Suppressor macrophage treated with lipopolysaccharide for 1 hour (primary cell): ENCODE measurements at regions not wholly inside any gene's neighbourhood (a gene's known extent, or its start where the extent isn't known, plus 50 kb on each side); places are given as distances from the start of the nearest gene placed in this dataset.

Experiments used
- DNase-seq, 3 donors: peaks; one replicate each; pipeline ENCODE4 v3.0.0-alpha.2; 2020 to 2022

DNA sequence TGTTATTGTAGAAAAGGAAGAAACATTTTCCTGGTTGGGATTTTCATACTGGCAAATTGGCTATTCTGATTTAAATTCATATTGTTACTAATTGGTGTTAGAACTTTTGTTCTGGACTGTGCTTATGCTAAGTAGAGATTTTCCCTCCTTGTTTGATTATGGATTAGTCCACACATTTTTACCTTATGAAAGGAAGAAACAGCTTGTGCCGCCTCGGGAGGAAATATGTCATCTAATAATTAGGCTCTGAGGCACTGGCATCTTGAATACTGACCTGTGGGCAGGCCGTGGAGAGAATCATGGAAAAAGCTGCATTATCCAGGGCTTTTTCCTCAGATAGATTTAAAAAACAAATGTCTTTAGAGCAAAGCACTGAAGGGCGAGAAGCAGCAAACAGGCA, 344.3 kb upstream of the TBL1XR1 start:
- DNase-seq: no peak

DNA sequence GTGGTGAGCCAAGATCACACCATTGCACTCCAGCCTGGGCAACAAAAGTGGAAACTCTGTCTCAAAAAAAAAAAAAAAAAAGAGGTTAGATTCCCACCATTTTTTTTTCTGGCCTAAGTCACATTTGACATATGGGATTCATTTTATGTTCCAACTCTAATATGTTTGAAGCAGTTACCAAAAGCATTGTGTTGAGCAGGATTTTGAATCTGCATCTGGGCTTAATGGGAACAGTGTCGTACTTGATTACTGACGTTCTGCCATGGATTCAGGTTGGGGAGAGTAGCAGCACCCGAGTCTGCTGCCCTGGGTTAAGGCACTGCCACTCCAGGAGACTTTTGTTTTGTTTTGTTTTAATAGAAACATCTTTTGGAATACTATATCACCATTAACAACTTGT, 348.7 kb upstream of the TBL1XR1 start:
- no peak for DNase-seq

- no peak for DNase-seq
These were observed 350.5 kb upstream of the TBL1XR1 start for GRCh38 chr3:177547711-177548350.

GRCh38 chr3:177550667-177551066, 353.4 kb upstream of the TBL1XR1 start:
- no peak for DNase-seq

DNA sequence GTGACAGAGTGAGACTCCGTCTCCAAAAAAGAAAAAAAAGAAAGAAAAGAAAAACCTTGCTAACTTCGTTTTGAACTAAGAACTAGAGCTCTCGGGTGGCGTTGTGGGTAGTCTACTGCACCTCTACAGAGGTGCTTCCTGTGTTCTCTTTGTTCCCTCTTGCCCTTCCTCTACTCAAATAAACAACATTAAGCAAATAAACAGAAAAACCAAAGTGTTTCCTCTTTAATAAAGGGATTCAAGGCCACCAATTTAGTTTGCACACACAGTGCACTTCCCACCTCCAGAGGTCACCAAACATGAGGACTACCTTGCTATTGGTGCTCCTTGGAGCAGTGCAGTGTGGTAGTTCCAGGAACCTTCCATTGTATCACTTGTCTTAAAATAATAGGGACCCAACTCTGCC, 354.2 kb upstream of the TBL1XR1 start:
- no peak for DNase-seq

- no peak for DNase-seq
These were observed 354.8 kb upstream of the TBL1XR1 start for GRCh38 chr3:177552051-177552450.

GRCh38 chr3:177553012-177553411, 355.7 kb upstream of the TBL1XR1 start:
- no peak for DNase-seq

GRCh38 chr3:177553579-177553978, 356.3 kb upstream of the TBL1XR1 start:
- no peak for DNase-seq

GRCh38 chr3:177554895-177555759, 357.8 kb upstream of the TBL1XR1 start:
- DNase-seq: peak; percentile 88 to 91 (median 90)

DNA sequence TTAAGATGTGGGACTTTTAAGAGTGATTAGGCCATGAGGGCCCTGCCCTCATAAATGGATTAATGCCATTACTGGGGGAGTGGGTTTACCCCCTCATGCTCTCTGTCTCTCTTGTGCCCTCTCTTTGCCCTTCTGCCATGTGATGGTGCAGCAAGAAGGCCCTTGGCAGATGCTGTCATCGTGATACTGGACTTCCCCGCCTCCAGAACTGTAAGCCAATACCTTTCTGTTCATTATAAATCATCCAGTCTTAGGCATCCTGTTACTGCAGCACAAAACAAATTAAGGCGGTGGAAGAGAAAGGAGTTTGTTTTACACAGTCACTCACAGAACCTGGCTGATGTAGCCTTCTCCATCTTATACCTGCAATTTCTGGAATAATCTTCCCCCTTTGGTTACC, 360.3 kb upstream of the TBL1XR1 start:
- DNase-seq: peak in 1 of 3 donors; percentile 10

DNA sequence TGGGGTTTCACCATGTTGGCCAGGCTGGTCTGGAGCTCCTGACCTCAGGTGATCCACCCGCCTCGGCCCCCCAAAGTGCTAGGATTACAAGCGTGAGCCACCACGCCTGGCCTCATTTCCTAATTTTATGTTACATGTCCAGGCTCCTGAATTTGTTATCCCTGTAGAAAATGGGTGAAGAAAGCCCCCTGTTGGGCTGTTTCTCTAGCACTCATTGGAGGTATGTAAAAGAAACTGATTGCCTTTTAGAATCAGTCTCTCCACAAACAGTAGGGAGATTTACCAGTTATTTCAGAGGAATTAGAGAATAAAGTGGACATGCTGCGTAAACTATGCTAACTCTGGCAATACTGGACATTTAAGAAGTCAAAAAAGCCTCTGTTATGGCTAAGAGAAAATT, 364.1 kb upstream of the TBL1XR1 start:
- no peak for DNase-seq

DNA sequence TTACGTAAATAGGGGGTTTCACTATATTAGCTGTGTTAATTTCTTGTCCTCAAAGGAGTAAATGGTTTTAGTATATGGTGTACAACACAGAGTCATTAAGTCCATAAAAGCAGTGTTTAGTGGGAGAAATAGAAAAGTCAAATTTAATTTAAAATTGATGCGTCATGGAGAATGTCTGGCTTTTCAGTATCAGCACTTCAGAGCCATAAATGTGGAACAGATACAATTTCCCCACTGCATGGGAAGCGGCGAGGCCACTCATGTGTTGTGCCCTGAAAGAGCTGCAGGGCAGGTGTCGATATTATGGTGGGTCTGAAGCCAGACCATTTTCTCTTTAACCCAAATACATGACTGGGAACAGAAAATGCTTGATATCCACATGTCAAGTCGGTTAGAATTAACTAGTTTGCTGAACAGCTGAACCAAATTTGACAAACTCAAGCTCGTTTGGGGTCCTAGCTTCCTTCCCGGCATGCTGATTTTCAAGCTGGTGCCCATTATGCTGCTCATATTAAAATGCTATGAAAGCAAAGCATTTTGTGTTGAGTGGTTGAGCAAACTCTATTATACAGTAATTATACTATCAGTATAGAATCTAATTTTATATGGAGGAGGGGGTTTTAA, 364.6 kb upstream of the TBL1XR1 start:
- no peak for DNase-seq

- no peak for DNase-seq
These were observed 366.0 kb upstream of the TBL1XR1 start for GRCh38 chr3:177563243-177563780.

DNA sequence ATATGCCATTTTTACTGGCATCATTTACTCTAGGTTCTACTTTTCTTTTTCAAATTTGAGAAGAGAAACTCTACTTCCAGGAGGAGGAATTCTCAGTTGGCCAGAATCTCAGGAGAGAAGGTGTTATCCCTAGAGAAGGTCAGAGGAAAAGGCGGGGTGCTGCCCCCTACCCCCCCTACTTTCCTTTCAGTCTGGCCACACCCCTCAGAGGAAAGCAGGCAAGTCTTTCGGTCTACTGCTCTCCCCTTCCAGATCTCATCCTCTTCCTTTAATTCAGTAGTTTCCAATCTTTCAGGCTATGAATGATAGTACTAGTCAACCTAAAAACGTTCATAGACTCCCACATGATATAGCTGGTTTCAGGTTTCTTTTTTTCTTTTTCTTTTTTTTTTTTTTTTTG, 366.5 kb upstream of the TBL1XR1 start:
- no peak for DNase-seq

- DNase-seq: no peak
These were observed 368.7 kb upstream of the TBL1XR1 start for GRCh38 chr3:177565981-177566380.

DNA sequence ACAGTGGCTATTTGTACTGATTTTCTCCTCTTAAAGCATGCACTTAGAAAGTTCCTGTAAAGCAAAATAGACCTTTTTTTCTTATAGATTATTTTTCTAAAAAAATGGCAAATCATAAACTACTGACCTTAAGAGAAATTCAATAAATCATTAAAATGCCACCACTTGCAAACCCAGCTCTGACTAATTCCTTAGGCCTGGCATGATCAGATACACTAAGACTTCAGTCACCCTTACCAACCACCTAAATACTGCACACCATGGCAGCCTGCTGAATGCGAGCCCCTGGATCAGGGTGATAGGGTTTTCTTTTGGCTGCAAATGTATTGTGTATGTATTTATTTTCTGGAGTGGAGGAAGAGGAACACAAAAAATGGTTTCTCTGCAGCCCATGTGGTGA, 370.6 kb upstream of the TBL1XR1 start:
- DNase-seq: no peak

DNA sequence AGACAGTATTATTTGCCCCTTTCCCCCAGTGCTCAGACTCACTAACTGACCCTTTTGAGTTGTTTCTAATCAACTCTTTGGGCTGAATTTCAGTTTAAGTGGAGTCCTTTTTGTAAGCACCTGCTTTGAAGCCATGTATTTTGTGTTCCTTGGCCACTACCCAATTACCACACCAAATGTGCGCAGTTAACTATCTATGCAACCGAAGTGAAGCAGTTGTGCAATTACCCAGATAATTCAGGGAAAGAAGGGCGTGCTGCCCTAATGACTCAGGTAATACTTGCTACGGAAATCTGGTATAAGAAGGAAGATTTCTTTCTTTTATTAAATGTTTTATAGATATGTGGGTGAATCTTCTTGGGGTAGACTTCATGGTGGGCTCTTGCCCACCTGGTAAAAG, 371.9 kb upstream of the TBL1XR1 start:
- DNase-seq: no peak

DNA sequence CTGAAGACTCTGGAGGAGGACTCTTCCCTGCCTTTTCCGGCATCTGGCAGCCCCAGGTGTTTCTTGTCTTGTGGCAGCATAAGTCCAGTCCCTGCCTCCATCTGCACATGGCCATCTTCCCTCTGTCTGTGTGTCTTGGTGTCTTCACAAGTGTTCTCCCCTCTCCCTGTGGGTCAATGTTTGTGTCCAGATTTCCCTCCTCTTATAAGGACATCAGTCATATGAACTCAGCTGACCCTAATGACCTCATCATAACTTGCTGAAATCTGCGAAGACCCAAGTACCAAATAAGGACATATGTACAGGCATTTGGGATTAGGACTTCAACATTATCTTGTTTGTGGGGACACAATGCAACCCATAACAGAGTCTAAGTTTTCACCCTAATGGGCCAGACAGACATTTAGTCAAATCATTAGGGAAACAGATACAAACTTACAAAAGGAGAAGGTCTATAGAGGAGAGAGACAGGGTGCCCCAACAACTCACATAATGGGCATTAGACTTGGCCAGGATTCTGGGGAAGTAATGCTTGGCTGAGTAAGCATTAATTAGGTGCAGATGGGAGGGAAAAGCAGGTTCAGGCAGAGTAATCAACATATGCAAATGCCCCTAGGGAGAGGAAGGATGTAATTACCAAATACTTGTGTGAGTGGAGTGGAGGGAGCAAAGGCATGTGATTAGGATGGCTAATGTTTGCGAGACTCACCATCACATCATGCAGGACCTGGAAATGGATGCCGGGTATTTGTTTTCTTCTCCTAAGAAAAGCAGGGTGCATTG, 372.8 kb upstream of the TBL1XR1 start:
- DNase-seq: peak; percentile 60 to 77 (median 71)

DNA sequence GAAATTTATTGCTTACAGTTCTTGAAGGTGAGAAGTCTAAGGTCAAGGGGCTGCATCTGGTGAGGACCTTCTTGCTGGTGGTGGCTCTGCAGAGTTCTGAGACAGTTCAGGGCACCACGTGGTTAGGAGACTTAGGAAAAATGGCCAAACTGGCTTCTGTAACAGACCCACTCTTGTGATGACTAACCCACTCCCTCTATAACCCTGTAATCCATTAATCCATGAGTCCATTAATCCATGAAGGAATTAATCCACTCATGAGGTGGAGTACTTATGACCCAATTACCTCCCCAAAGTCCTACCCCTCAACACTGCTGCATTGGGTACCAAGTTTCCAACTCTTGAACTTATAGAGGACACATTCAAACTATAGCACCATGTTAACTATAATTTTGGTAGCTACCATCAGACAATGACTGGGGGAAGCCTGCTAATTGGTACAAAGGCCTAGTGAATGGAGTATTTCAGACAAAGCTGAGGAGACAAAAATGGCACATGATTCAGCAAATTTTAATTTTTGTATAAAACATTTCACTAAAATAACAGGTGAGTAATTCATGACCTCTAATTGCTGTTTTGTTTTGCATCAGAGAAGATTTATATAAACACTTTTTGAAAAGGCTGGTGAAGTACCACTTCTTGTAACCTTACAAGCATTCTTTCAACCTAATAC, 374.1 kb upstream of the TBL1XR1 start:
- DNase-seq: no peak

- DNase-seq: no peak
These were observed 374.6 kb upstream of the TBL1XR1 start for GRCh38 chr3:177571944-177572315.

DNA sequence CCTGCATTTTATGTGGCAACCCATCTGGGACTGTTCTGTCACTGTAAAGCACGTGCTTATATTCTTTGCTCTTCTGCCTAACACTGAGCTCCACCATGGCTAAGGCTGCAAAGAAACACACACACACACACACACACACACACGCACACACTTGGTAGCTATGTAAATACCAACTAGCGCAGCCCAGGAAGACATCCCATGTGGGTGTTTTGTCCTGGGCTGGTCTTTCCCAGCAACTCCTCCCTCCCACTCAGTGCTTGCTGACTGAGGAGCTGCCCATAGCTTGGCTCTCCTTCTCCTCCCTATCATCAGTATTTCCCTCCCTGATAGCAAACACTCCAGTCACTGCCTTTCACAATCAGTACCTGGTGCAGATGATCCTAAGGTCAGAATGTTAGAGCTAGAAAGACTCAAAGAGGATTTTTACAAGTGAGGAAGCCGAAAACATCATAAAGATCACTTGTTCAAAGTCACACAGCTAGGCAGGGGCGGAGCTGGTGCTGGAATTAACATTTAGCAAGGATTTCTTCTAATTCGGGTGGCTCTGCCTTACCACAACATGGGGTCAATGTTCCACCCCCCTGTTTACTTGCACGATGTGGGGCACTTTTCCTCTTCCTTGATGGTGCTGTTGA, 377.1 kb upstream of the TBL1XR1 start:
- DNase-seq: peak; percentile 70 to 82 (median 77)

- DNase-seq: no peak
These were observed 379.5 kb upstream of the TBL1XR1 start for GRCh38 chr3:177576746-177577145.
